Colonic mucosa (tissue), 4 donors: ENCODE measurements at regions not wholly inside any gene's neighbourhood (a gene's known extent, or its start where the extent isn't known, plus 50 kb on each side); places are given as distances from the start of the nearest gene placed in this dataset.

Source experiments
- DNase-seq: peaks from one replicate; pipeline ENCODE4 v3.0.0-alpha.2; 2020
- H3K27ac ChIP-seq: fragments of 200-600 bp; one replicate; pipeline ENCODE4 v1.8.0; 2021
- H3K27me3 ChIP-seq: fragments of 200-600 bp; one replicate; pipeline ENCODE4 v1.8.0; 2021
- H3K36me3 ChIP-seq: fragments of 200-600 bp; one replicate; pipeline ENCODE4 v1.8.0; 2021
- H3K4me1 ChIP-seq: fragments of 200-600 bp; one replicate; pipeline ENCODE4 v1.8.0; 2021; ENCODE audit warnings: mild to moderate bottlenecking
- H3K4me3 ChIP-seq: fragments of 200-600 bp; one replicate; pipeline ENCODE4 v1.8.0; 2021
- H3K9ac ChIP-seq, 2 donors: one replicate each; pipeline ENCODE4 v1.7.0; 2013; ENCODE audit warnings: control low read depth in 2 of 2, low read depth in 2 of 2, low read length in 2 of 2
- H3K9me3 ChIP-seq: fragments of 200-600 bp; one replicate; pipeline ENCODE4 v1.8.0; 2021
- CTCF ChIP-seq: fragments of 200-600 bp; IDR thresholded peaks from one replicate; pipeline ENCODE4 v1.8.0; 2022; ENCODE audit warnings: antibody characterized with exemption, mild to moderate bottlenecking
- intact Hi-C: fragments of 100-400 bp; cut with DNase I; formaldehyde crosslinking; loops from one replicate; pipeline ENCODE4 v1.14.1; 2022
- donor health status: healthy.
- donor health status: DM: no; HTN: no; CAD: no.
- donor health status: DM: no; HTN: no; CAD: no.

- H3K4me3 ChIP-seq, result no peak overlapping the region
- no peaks in the 10 kb centered on the region for H3K4me1 ChIP-seq
- no peak for DNase-seq
- no peak for TF ChIP-seq CTCF
- no peaks in the 10 kb centered on the region for H3K9me3 ChIP-seq
- H3K27ac ChIP-seq, result no peak overlapping the region
- intact Hi-C loops, result no loop called here
- no peaks in the 10 kb centered on the region for H3K36me3 ChIP-seq
- H3K9ac ChIP-seq, result no peak overlapping the region
- no peaks in the 10 kb centered on the region for H3K27me3 ChIP-seq
Measured at GRCh38 chr3:72126441-72127223, 341.7 kb upstream of the PROK2 start.

GRCh38 chr3:72123908-72124441, 339.0 kb upstream of the PROK2 start:
- H3K9ac ChIP-seq, result no peak overlapping the region
- no peaks in the 10 kb centered on the region for H3K27me3 ChIP-seq
- no peak overlapping the region for H3K27ac ChIP-seq
- intact Hi-C loops, result no loop called here
- DNase-seq, result no peak
- no peaks in the 10 kb centered on the region for H3K4me1 ChIP-seq
- no peak for TF ChIP-seq CTCF
- no peak overlapping the region for H3K4me3 ChIP-seq
- no peaks in the 10 kb centered on the region for H3K9me3 ChIP-seq
- no peaks in the 10 kb centered on the region for H3K36me3 ChIP-seq

DNA sequence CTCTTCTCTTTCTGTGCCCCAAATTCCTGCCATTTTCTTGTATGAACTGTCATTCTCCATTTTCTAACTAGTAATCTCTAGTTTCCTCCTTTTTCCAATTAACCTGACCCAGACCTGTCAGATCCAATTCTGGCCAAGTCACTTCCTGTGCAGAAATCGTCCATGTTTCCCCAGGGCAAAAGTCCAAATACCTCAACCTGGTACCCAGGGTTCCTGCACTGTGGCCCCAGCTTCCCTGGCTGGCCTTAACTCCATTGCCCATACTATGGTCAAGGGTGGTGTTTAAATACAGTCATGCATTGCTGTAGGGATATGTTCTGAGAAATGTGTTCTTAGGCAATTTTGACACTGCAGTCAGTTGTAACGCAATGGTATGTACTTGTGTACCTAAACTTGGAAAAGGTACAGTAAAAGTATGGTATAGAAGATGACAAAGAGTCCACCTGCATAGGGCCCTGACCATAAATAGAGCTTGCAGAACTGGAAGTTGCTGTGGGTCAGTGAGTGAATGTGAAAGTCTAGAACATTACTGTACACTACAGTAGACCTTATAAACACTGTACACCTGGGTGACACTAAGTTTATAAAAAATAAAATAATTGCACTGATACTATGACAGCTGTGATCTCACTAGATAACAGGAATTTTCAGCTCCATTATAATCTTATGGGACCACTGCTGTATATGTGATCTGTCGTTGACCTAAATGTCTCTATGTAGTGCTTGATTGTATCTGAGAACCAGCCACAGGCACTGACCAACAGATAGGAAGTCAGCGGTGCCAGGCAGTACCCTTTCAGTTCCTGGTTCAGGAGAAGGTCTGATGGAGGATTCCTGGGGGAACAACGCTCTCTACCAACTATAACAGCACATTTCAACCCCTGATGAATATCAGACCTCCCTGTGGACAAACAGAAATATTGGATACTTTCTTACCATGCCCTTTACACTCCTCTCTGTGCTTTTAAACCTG, 336.1 kb upstream of the PROK2 start:
- Histone ChIP-seq H3K4me1 (no peaks in the 10 kb centered on the region), H3K27ac (no peak overlapping the region), H3K4me3 (no peak overlapping the region), H3K27me3 (no peaks in the 10 kb centered on the region), H3K36me3 (no peaks in the 10 kb centered on the region), H3K9ac (no peak overlapping the region), H3K9me3 (no peaks in the 10 kb centered on the region)
- intact Hi-C loops, result no loop called here
- no peak for TF ChIP-seq CTCF
- DNase-seq, result no peak

- no peak overlapping the region for H3K9ac ChIP-seq
- no peaks in the 10 kb centered on the region for H3K9me3 ChIP-seq
- H3K27me3 ChIP-seq, result no peaks in the 10 kb centered on the region
- no peak overlapping the region for H3K27ac ChIP-seq
- H3K4me1 ChIP-seq, result no peaks in the 10 kb centered on the region
- intact Hi-C loops, result no loop called here
- TF ChIP-seq CTCF, result no peak
- H3K36me3 ChIP-seq, result no peaks in the 10 kb centered on the region
- DNase-seq, result no peak
- no peak overlapping the region for H3K4me3 ChIP-seq
Measured at GRCh38 chr3:72120039-72120438, 335.1 kb upstream of the PROK2 start.

DNA sequence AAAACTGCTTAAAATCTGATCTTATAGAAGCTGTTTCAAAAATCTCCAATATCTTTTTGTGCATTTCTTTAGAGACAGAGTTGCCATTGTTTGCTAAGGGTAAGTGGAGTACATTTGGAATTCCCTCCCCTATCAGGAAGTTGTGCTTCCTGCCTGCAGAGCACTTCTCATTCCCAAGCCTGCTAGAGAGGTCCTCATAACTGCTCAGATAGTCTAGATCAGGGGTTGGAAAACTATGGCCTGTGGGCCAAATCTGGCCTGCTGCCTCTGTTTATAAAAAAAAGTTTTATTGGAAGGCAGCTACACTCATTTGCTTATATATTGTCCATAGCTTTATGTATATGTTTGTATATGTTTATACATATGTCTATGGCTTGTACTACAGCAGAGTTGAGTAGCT, 333.7 kb upstream of the PROK2 start:
- no peak for DNase-seq
- Histone ChIP-seq H3K27ac (no peak overlapping the region), H3K9ac (no peak overlapping the region), H3K4me1 (no peaks in the 10 kb centered on the region), H3K9me3 (no peaks in the 10 kb centered on the region), H3K36me3 (no peaks in the 10 kb centered on the region), H3K4me3 (no peak overlapping the region), H3K27me3 (no peaks in the 10 kb centered on the region)
- no peak for TF ChIP-seq CTCF
- intact Hi-C loops, result no loop called here
